Stimulated activated memory B cell treated with anti-CD40 and anti-IgM and Interleukin-4, amounts not matched to agents 10 μg/mL and 1 μg/mL and 100 μg/mL, for 72 hours (primary cell): ENCODE measurements at regions not wholly inside any gene's neighbourhood (a gene's known extent, or its start where the extent isn't known, plus 50 kb on each side); places are given as distances from the start of the nearest gene placed in this dataset.
"Not testable (repeated sequence)": the region's sequence is repeated elsewhere in the genome, so short reads cannot be mapped to it uniquely, and the experiment has no call there.

ENCODE experiments used
- ATAC-seq: fragments of 150-1000 bp; cut with Tn5 transposase; 2 replicates; pipeline ENCODE4 v1.10.0; 2021
- H3K27ac Mint-ChIP-seq: one replicate; pipeline ENCODE4 v1.8.0; 2022; ENCODE audit warnings: mild to moderate bottlenecking, mixed read lengths
- H3K27me3 Mint-ChIP-seq: one replicate; pipeline ENCODE4 v1.8.0; 2022; ENCODE audit warnings: mixed read lengths
- H3K36me3 Mint-ChIP-seq: one replicate; pipeline ENCODE4 v1.8.0; 2022; ENCODE audit warnings: mixed read lengths
- H3K4me1 Mint-ChIP-seq: one replicate; pipeline ENCODE4 v1.8.0; 2022; ENCODE audit warnings: mixed read lengths
- H3K4me3 Mint-ChIP-seq: one replicate; pipeline ENCODE4 v1.8.0; 2022; ENCODE audit warnings: mild to moderate bottlenecking, moderate library complexity, mixed read lengths
- H3K9me3 Mint-ChIP-seq: one replicate; pipeline ENCODE4 v1.8.0; 2022; ENCODE audit warnings: mixed read lengths

- H3K9me3 Mint-ChIP-seq, H3K36me3 Mint-ChIP-seq, H3K27ac Mint-ChIP-seq, ATAC-seq, H3K4me3 Mint-ChIP-seq, H3K27me3 Mint-ChIP-seq, H3K4me1 Mint-ChIP-seq: not testable (repeated sequence)
Measured at GRCh38 chr6:141869509-141869908, 263.2 kb upstream of the GJE1 start.

GRCh38 chr6:141867767-141868166 lies 265.0 kb upstream of the GJE1 start:
- Mint-ChIP-seq H3K9me3 (no peaks in the 10 kb centered on the region), H3K27me3 (no peaks in the 10 kb centered on the region), H3K36me3 (no peaks in the 10 kb centered on the region), H3K27ac (no peak overlapping the region), H3K4me1 (no peaks in the 10 kb centered on the region), H3K4me3 (no peak overlapping the region)
- ATAC-seq = no peak

- H3K4me1 Mint-ChIP-seq = no peaks in the 10 kb centered on the region
- no peaks in the 10 kb centered on the region for H3K27me3 Mint-ChIP-seq
- H3K36me3 Mint-ChIP-seq = no peaks in the 10 kb centered on the region
- no peaks in the 10 kb centered on the region for H3K9me3 Mint-ChIP-seq
- no peak overlapping the region for H3K4me3 Mint-ChIP-seq
- no peak for ATAC-seq
- no peak overlapping the region for H3K27ac Mint-ChIP-seq
Measured at GRCh38 chr6:141866731-141867497, 265.8 kb upstream of the GJE1 start.

GRCh38 chr6:141851063-141851462 lies 281.7 kb upstream of the GJE1 start:
- ATAC-seq = no peak

GRCh38 chr6:141848029-141848890 lies 284.5 kb upstream of the GJE1 start:
- H3K27me3 Mint-ChIP-seq = no peaks in the 10 kb centered on the region
- no peak overlapping the region for H3K4me3 Mint-ChIP-seq
- no peak overlapping the region for H3K27ac Mint-ChIP-seq
- no peaks in the 10 kb centered on the region for H3K4me1 Mint-ChIP-seq
- no peaks in the 10 kb centered on the region for H3K9me3 Mint-ChIP-seq
- no peak for ATAC-seq
- H3K36me3 Mint-ChIP-seq = no peaks in the 10 kb centered on the region

More at GRCh38 chr6:141851063-141851462, 281.7 kb upstream of the GJE1 start:
- no peaks in the 10 kb centered on the region for H3K9me3 Mint-ChIP-seq
- H3K27me3 Mint-ChIP-seq = no peaks in the 10 kb centered on the region
- H3K27ac Mint-ChIP-seq = no peak overlapping the region
- H3K36me3 Mint-ChIP-seq = no peaks in the 10 kb centered on the region
- no peaks in the 10 kb centered on the region for H3K4me1 Mint-ChIP-seq
- H3K4me3 Mint-ChIP-seq = no peak overlapping the region

- Mint-ChIP-seq H3K4me3 (no peak overlapping the region), H3K27me3 (no peaks in the 10 kb centered on the region), H3K27ac (no peak overlapping the region), H3K4me1 (no peaks in the 10 kb centered on the region), H3K36me3 (no peaks in the 10 kb centered on the region), H3K9me3 (no peaks in the 10 kb centered on the region)
- ATAC-seq = no peak
Measured at GRCh38 chr6:141846639-141847038, 286.1 kb upstream of the GJE1 start.

- Mint-ChIP-seq H3K4me3 (no peak overlapping the region), H3K27ac (no peak overlapping the region), H3K36me3 (no peaks in the 10 kb centered on the region), H3K27me3 (no peaks in the 10 kb centered on the region), H3K9me3 (no peaks in the 10 kb centered on the region), H3K4me1 (no peaks in the 10 kb centered on the region)
- no peak for ATAC-seq
Measured at GRCh38 chr6:141843178-141843834, 289.4 kb upstream of the GJE1 start.

GRCh38 chr6:141833001-141833655 lies 299.6 kb upstream of the GJE1 start:
- Mint-ChIP-seq H3K36me3 (no peaks in the 10 kb centered on the region), H3K27ac (no peak overlapping the region), H3K27me3 (no peaks in the 10 kb centered on the region), H3K9me3 (no peaks in the 10 kb centered on the region), H3K4me3 (no peak overlapping the region), H3K4me1 (no peaks in the 10 kb centered on the region)
- ATAC-seq = no peak

- no peaks in the 10 kb centered on the region for H3K27me3 Mint-ChIP-seq
Measured at GRCh38 chr6:141830530-141830929, 302.2 kb upstream of the GJE1 start.

GRCh38 chr6:141829566-141830360 lies 303.0 kb upstream of the GJE1 start:
- Mint-ChIP-seq H3K9me3 (peaks cover 3% of the 10 kb centered on the region), H3K4me1 (no peaks in the 10 kb centered on the region), H3K27ac (no peak overlapping the region), H3K27me3 (no peaks in the 10 kb centered on the region), H3K4me3 (no peak overlapping the region), H3K36me3 (no peaks in the 10 kb centered on the region)
- no peak for ATAC-seq

More at GRCh38 chr6:141830530-141830929, 302.2 kb upstream of the GJE1 start:
- no peak for ATAC-seq
- Mint-ChIP-seq H3K9me3 (no peaks in the 10 kb centered on the region), H3K27ac (no peak overlapping the region), H3K4me1 (no peaks in the 10 kb centered on the region), H3K4me3 (no peak overlapping the region), H3K36me3 (no peaks in the 10 kb centered on the region)

GRCh38 chr6:141824350-141824749 lies 308.4 kb upstream of the GJE1 start:
- H3K27ac Mint-ChIP-seq = no peak overlapping the region
- H3K4me1 Mint-ChIP-seq = no peaks in the 10 kb centered on the region
- ATAC-seq = no peak
- no peaks in the 10 kb centered on the region for H3K27me3 Mint-ChIP-seq
- H3K4me3 Mint-ChIP-seq = no peak overlapping the region
- peaks cover 12% of the 10 kb centered on the region for H3K9me3 Mint-ChIP-seq
- H3K36me3 Mint-ChIP-seq = no peaks in the 10 kb centered on the region

GRCh38 chr6:141815039-141815438 lies 317.7 kb upstream of the GJE1 start:
- not testable (repeated sequence) for H3K27me3 Mint-ChIP-seq, H3K4me3 Mint-ChIP-seq, H3K27ac Mint-ChIP-seq, ATAC-seq, H3K4me1 Mint-ChIP-seq, H3K36me3 Mint-ChIP-seq, H3K9me3 Mint-ChIP-seq

GRCh38 chr6:141809901-141810300 lies 322.8 kb upstream of the GJE1 start:
- no peak for ATAC-seq
- Mint-ChIP-seq H3K9me3 (no peaks in the 10 kb centered on the region), H3K36me3 (no peaks in the 10 kb centered on the region), H3K27ac (no peak overlapping the region), H3K4me3 (no peak overlapping the region), H3K4me1 (no peaks in the 10 kb centered on the region), H3K27me3 (no peaks in the 10 kb centered on the region)

- H3K4me3 Mint-ChIP-seq = no peak overlapping the region
- no peaks in the 10 kb centered on the region for H3K36me3 Mint-ChIP-seq
- ATAC-seq = no peak
- no peaks in the 10 kb centered on the region for H3K4me1 Mint-ChIP-seq
- H3K9me3 Mint-ChIP-seq = no peaks in the 10 kb centered on the region
- H3K27me3 Mint-ChIP-seq = no peaks in the 10 kb centered on the region
- H3K27ac Mint-ChIP-seq = no peak overlapping the region
Measured at GRCh38 chr6:141808662-141809061, 324.1 kb upstream of the GJE1 start.
